Embryonic facial prominence (tissue), 1 donor: ENCODE measurements at regions not wholly inside any gene's neighbourhood (a gene's known extent, or its start where the extent isn't known, plus 50 kb on each side); places are given as distances from the start of the nearest gene placed in this dataset.
"Not testable (repeated sequence)": the region's sequence is repeated elsewhere in the genome, so short reads cannot be mapped to it uniquely, and the experiment has no call there.

Experiments
- DNase-seq: peaks from one replicate; pipeline ENCODE4 v3.0.0-alpha.2; 2016; ENCODE audit errors: extremely low spot score

- DNase-seq, result no peak
Measured at GRCh38 chr5:40353442-40353841, 326.3 kb upstream of the PTGER4 start.

GRCh38 chr5:40347981-40348725 is 331.6 kb upstream of the PTGER4 start:
- no peak for DNase-seq

GRCh38 chr5:40346901-40347300 is 332.8 kb upstream of the PTGER4 start:
- DNase-seq, result no peak

GRCh38 chr5:40338434-40338833 is 341.3 kb upstream of the PTGER4 start:
- not testable (repeated sequence) for DNase-seq

GRCh38 chr5:40334242-40334635 is 345.5 kb upstream of the PTGER4 start:
- DNase-seq, result no peak

- DNase-seq, result no peak
Measured at GRCh38 chr5:40333459-40334241, 346.1 kb upstream of the PTGER4 start.

- no peak for DNase-seq
Measured at GRCh38 chr5:40332970-40333369, 346.7 kb upstream of the PTGER4 start.

- no peak for DNase-seq
Measured at GRCh38 chr5:40331616-40332015, 348.1 kb upstream of the PTGER4 start.

- no peak for DNase-seq
Measured at GRCh38 chr5:40321514-40321913, 358.2 kb upstream of the PTGER4 start.

- DNase-seq, result no peak
Measured at GRCh38 chr5:40318395-40318794, 361.3 kb upstream of the PTGER4 start.

GRCh38 chr5:40317023-40317422 is 362.7 kb upstream of the PTGER4 start:
- DNase-seq, result no peak

GRCh38 chr5:40315126-40315525 is 364.6 kb upstream of the PTGER4 start:
- no peak for DNase-seq

- no peak for DNase-seq
Measured at GRCh38 chr5:40314275-40314674, 365.4 kb upstream of the PTGER4 start.

- DNase-seq, result no peak
Measured at GRCh38 chr5:40312205-40312604, 367.5 kb upstream of the PTGER4 start.

GRCh38 chr5:40309851-40310250 is 369.9 kb upstream of the PTGER4 start:
- DNase-seq, result no peak

- DNase-seq, result no peak
Measured at GRCh38 chr5:40308867-40309266, 370.8 kb upstream of the PTGER4 start.

GRCh38 chr5:40307920-40308319 is 371.8 kb upstream of the PTGER4 start:
- no peak for DNase-seq

GRCh38 chr5:40306869-40307487 is 372.7 kb upstream of the PTGER4 start:
- no peak for DNase-seq

- DNase-seq, result no peak
Measured at GRCh38 chr5:40292006-40292405, 387.7 kb upstream of the PTGER4 start.

GRCh38 chr5:40291338-40291737 is 388.4 kb upstream of the PTGER4 start:
- DNase-seq, result no peak

GRCh38 chr5:40288800-40289485 is 390.8 kb upstream of the PTGER4 start:
- DNase-seq, result no peak

- no peak for DNase-seq
Measured at GRCh38 chr5:40284863-40285262, 394.9 kb upstream of the PTGER4 start.
